ENCODE measurements at regions not wholly inside any gene's neighbourhood (a gene's known extent, or its start where the extent isn't known, plus 50 kb on each side); places are given as distances from the start of the nearest gene placed in this dataset.

- no peak for TF ChIP-seq PATZ1 (CRISPR knock-in tag; IDR thresholded peaks at IDR 0.05; ENCODE audit: borderline replicate concordance)
- TF ChIP-seq ZFP30 (CRISPR knock-in tag; IDR thresholded peaks at IDR 0.05), result no peak
- TF ChIP-seq ISL1 (CRISPR knock-in tag; IDR thresholded peaks at IDR 0.05), result no peak
- no peak for TF ChIP-seq BACH2 (CRISPR knock-in tag; IDR thresholded peaks at IDR 0.05; ENCODE audit: borderline replicate concordance)
- TF ChIP-seq ARNTL (CRISPR knock-in tag; IDR thresholded peaks at IDR 0.05; ENCODE audit: borderline replicate concordance, low read depth), result no peak
- TF ChIP-seq OSR1 (CRISPR knock-in tag; IDR thresholded peaks at IDR 0.05), result no peak
- TF ChIP-seq CSRNP3 (CRISPR knock-in tag; IDR thresholded peaks at IDR 0.05), result no peak
- TF ChIP-seq RARB (CRISPR knock-in tag; IDR thresholded peaks at IDR 0.05), result no peak
- no peak for TF ChIP-seq POU6F1 (CRISPR knock-in tag; IDR thresholded peaks at IDR 0.05; ENCODE audit: borderline replicate concordance, low read depth)
- no peak for TF ChIP-seq ZNF70 (CRISPR knock-in tag; IDR thresholded peaks at IDR 0.05)
- TF ChIP-seq CREB5 (CRISPR knock-in tag; IDR thresholded peaks at IDR 0.05; ENCODE audit: low read depth), result no peak
- no peak for TF ChIP-seq ZFP3 (CRISPR knock-in tag; IDR thresholded peaks at IDR 0.05)
- no peak for TF ChIP-seq TOX (CRISPR knock-in tag; IDR thresholded peaks at IDR 0.05; ENCODE audit: borderline replicate concordance)
- no peak for TF ChIP-seq SNAI2 (CRISPR knock-in tag; IDR thresholded peaks at IDR 0.05)
Measured at GRCh38 chr3:177525414-177525813, 328.1 kb upstream of the TBL1XR1 start.

Data from SK-N-SH treated with all-trans-retinoic acid at 6 μM for 48 hours (cell line).